Fibroblast of lung (primary cell): ENCODE measurements at regions not wholly inside any gene's neighbourhood (a gene's known extent, or its start where the extent isn't known, plus 50 kb on each side); places are given as distances from the start of the nearest gene placed in this dataset.

Experiments
- EZH2 ChIP-seq: IDR thresholded peaks from 2 replicates; pipeline ENCODE4 v1.5.1; 2012; ENCODE audit warnings: low read length, control low read depth, mild to moderate bottlenecking; ENCODE audit errors: missing control alignments
- TF ChIP-seq, protein P1 (sequence below), 2 donors: IDR thresholded peaks in 1 of 2; conservative IDR thresholded peaks in 1 of 2; 1 replicate in 1 of 2; 2 replicates in 1 of 2; pipeline ENCODE4 v1.5.1; 2011 to 2012; ENCODE audit warnings: low read length in 2 of 2, control low read depth in 1 of 2, inconsistent platforms in 1 of 2, low read depth in 1 of 2, mild to moderate bottlenecking in 1 of 2

- no peak for TF ChIP-seq EZH2
- TF ChIP-seq, protein P1, sequence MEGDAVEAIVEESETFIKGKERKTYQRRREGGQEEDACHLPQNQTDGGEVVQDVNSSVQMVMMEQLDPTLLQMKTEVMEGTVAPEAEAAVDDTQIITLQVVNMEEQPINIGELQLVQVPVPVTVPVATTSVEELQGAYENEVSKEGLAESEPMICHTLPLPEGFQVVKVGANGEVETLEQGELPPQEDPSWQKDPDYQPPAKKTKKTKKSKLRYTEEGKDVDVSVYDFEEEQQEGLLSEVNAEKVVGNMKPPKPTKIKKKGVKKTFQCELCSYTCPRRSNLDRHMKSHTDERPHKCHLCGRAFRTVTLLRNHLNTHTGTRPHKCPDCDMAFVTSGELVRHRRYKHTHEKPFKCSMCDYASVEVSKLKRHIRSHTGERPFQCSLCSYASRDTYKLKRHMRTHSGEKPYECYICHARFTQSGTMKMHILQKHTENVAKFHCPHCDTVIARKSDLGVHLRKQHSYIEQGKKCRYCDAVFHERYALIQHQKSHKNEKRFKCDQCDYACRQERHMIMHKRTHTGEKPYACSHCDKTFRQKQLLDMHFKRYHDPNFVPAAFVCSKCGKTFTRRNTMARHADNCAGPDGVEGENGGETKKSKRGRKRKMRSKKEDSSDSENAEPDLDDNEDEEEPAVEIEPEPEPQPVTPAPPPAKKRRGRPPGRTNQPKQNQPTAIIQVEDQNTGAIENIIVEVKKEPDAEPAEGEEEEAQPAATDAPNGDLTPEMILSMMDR (conservative IDR thresholded peaks at IDR 0.05 in 1 of 2, IDR thresholded peaks at IDR 0.05 in 1 of 2; ENCODE audit: low read depth in 1 of 2, low read length in 2 of 2), result no peak
Observed at GRCh38 chr11:109957000-109957399, 136.2 kb upstream of the ZC3H12C start.
